Testis (tissue), 2 donors: ENCODE measurements at regions not wholly inside any gene's neighbourhood (a gene's known extent, or its start where the extent isn't known, plus 50 kb on each side); places are given as distances from the start of the nearest gene placed in this dataset.

ENCODE experiments used
- DNase-seq: peaks from one replicate; pipeline ENCODE4 v3.0.0-alpha.2; 2019
- H3K27ac ChIP-seq, 2 donors: fragments of 200-600 bp; sonication (generic); one replicate each; pipeline ENCODE4 v1.5.1; 2019
- H3K27me3 ChIP-seq: fragments of 200-600 bp; sonication (generic); one replicate; pipeline ENCODE4 v1.5.1; 2019
- H3K36me3 ChIP-seq: fragments of 200-600 bp; sonication (generic); one replicate; pipeline ENCODE4 v1.5.1; 2017; ENCODE audit warnings: low read depth; ENCODE audit errors: missing control alignments
- H3K4me1 ChIP-seq: fragments of 200-600 bp; sonication (generic); one replicate; pipeline ENCODE4 v1.5.1; 2019
- H3K4me3 ChIP-seq, 2 donors: fragments of 200-600 bp; sonication (generic); one replicate each; pipeline ENCODE4 v1.5.1; 2017 to 2019
- H3K9me3 ChIP-seq: fragments of 200-600 bp; sonication (generic); one replicate; pipeline ENCODE4 v1.5.1; 2017
- CTCF ChIP-seq, 3 experiments: fragments of 450-650 bp in 2 of 3; fragments of 200-600 bp in 1 of 3; sonication (generic) in 1 of 3; IDR thresholded peaks; one replicate each; pipeline ENCODE4 v1.5.1; 2016 to 2019; ENCODE audit warnings: antibody characterized with exemption in 3 of 3, mild to moderate bottlenecking in 2 of 3, moderate library complexity in 1 of 3
- POLR2A ChIP-seq: fragments of 450-650 bp; IDR thresholded peaks from one replicate; pipeline ENCODE4 v1.6.1; 2017; ENCODE audit warnings: antibody characterized with exemption, mild to moderate bottlenecking, moderate library complexity
- WGBS, 2 donors: methylation state at CpG; one replicate each; pipeline ENCODE4 v1.1.5; 2018; 5-methylcytosine and 5-hydroxymethylcytosine counted together
- intact Hi-C: fragments of 100-400 bp; cut with DNase I; formaldehyde crosslinking; loops from one replicate; pipeline ENCODE4 v1.15.1; 2023; ENCODE audit warnings: low total_unique reads

DNA sequence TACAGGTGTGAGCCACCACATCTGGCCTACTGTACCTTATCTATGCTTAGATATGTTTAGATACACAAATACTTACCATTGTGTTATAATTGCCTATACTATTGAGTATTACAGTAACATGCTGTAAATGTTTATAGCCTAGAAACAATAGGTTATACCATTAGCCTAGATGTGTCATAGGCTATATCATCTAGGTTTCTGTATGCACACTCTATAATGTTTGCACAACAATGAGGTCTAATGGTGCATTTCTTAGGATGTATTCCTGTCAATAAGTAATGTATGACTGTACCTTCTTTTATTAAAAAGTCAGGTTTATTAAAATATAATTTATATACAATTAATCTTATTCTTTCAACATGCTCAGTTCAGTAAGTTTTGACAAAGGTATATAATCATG, 683.1 kb downstream of the LRRC70 start:
- H3K27ac ChIP-seq, result no peak overlapping the region
- no peaks in the 10 kb centered on the region for H3K9me3 ChIP-seq
- intact Hi-C loops, result no loop called here
- H3K36me3 ChIP-seq, result no peaks in the 10 kb centered on the region
- TF ChIP-seq CTCF (IDR thresholded peaks at IDR 0.05) (no peak), POLR2A (no peak)
- H3K27me3 ChIP-seq, result no peaks in the 10 kb centered on the region
- no peaks in the 10 kb centered on the region for H3K4me1 ChIP-seq
- no peak for DNase-seq
- H3K4me3 ChIP-seq, result no peak overlapping the region

GRCh38 chr5:63255594-63255993, 677.0 kb downstream of the LRRC70 start:
- DNase-seq, result no peak
- Histone ChIP-seq H3K4me1 (no peaks in the 10 kb centered on the region), H3K36me3 (no peaks in the 10 kb centered on the region), H3K9me3 (no peaks in the 10 kb centered on the region), H3K4me3 (no peak overlapping the region), H3K27me3 (no peaks in the 10 kb centered on the region), H3K27ac (no peak overlapping the region)
- TF ChIP-seq CTCF (IDR thresholded peaks at IDR 0.05), result no peak
- no peak for TF ChIP-seq POLR2A
- WGBS, 2 donors, result 88 to 89% methylated on average over 5 of the region's 5 CpGs
- intact Hi-C loops, result no loop called here

- 74 to 78% methylated on average over 1 of the region's 1 CpG for WGBS, 2 donors
- Histone ChIP-seq H3K4me1 (no peaks in the 10 kb centered on the region), H3K27me3 (no peaks in the 10 kb centered on the region), H3K27ac (no peak overlapping the region), H3K36me3 (no peaks in the 10 kb centered on the region), H3K9me3 (no peaks in the 10 kb centered on the region), H3K4me3 (no peak overlapping the region)
- TF ChIP-seq POLR2A, result no peak
- no peak for TF ChIP-seq CTCF (IDR thresholded peaks at IDR 0.05)
- DNase-seq, result no peak
- intact Hi-C loops, result no loop called here
Measured at GRCh38 chr5:63250939-63251338, 672.3 kb downstream of the LRRC70 start.

GRCh38 chr5:63249960-63250359, 671.3 kb downstream of the LRRC70 start:
- Histone ChIP-seq H3K27ac (no peak overlapping the region), H3K27me3 (no peaks in the 10 kb centered on the region), H3K36me3 (no peaks in the 10 kb centered on the region), H3K4me3 (no peak overlapping the region), H3K4me1 (no peaks in the 10 kb centered on the region), H3K9me3 (no peaks in the 10 kb centered on the region)
- no peak for DNase-seq
- intact Hi-C loops, result no loop called here
- 80 to 81% methylated on average over 2 of the region's 2 CpGs for WGBS, 2 donors
- TF ChIP-seq CTCF (IDR thresholded peaks at IDR 0.05) (no peak), POLR2A (no peak)

- H3K4me1 ChIP-seq, result no peaks in the 10 kb centered on the region
- H3K4me3 ChIP-seq, result no peak overlapping the region
- no peaks in the 10 kb centered on the region for H3K9me3 ChIP-seq
- no peak for TF ChIP-seq POLR2A
- TF ChIP-seq CTCF (IDR thresholded peaks at IDR 0.05), result no peak
- no peak overlapping the region for H3K27ac ChIP-seq
- H3K27me3 ChIP-seq, result no peaks in the 10 kb centered on the region
- no peaks in the 10 kb centered on the region for H3K36me3 ChIP-seq
- intact Hi-C loops, result no loop called here
- WGBS, 2 donors, result 73 to 76% methylated on average over 1 of the region's 1 CpG
- DNase-seq, result no peak
Measured at GRCh38 chr5:63247651-63248050, 669.0 kb downstream of the LRRC70 start.
